ENCODE measurements at regions not wholly inside any gene's neighbourhood (a gene's known extent, or its start where the extent isn't known, plus 50 kb on each side); places are given as distances from the start of the nearest gene placed in this dataset.
"Not testable (repeated sequence)": the region's sequence is repeated elsewhere in the genome, so short reads cannot be mapped to it uniquely, and the experiment has no call there.

- DNase-seq (ENCODE audit: low spot score): no peak
- no peak for TF ChIP-seq CTCF (IDR thresholded peaks at IDR 0.05)
- no peak for ATAC-seq (ENCODE audit: low FRiP score)
Observed at GRCh38 chr2:51918113-51918512, 886.2 kb upstream of the NRXN1 start.

GRCh38 chr2:51903728-51904127 lies 871.8 kb upstream of the NRXN1 start:
- TF ChIP-seq CTCF (IDR thresholded peaks at IDR 0.05): no peak

GRCh38 chr2:51899643-51900042 lies 867.7 kb upstream of the NRXN1 start:
- TF ChIP-seq CTCF (IDR thresholded peaks at IDR 0.05): no peak
- DNase-seq (ENCODE audit: low spot score) (no peak), ATAC-seq (ENCODE audit: low FRiP score) (no peak)

More at GRCh38 chr2:51903728-51904127, 871.8 kb upstream of the NRXN1 start:
- ATAC-seq (ENCODE audit: low FRiP score) (no peak), DNase-seq (ENCODE audit: low spot score) (no peak)

GRCh38 chr2:51894584-51894983 lies 862.7 kb upstream of the NRXN1 start:
- ATAC-seq (ENCODE audit: low FRiP score): not testable (repeated sequence)

GRCh38 chr2:51888120-51888519 lies 856.2 kb upstream of the NRXN1 start:
- DNase-seq (ENCODE audit: low spot score) (no peak), ATAC-seq (ENCODE audit: low FRiP score) (no peak)
- TF ChIP-seq CTCF (IDR thresholded peaks at IDR 0.05): no peak

More at GRCh38 chr2:51894584-51894983, 862.7 kb upstream of the NRXN1 start:
- DNase-seq (ENCODE audit: low spot score): not testable (repeated sequence)

- TF ChIP-seq CTCF (IDR thresholded peaks at IDR 0.05): no peak
- ATAC-seq (ENCODE audit: low FRiP score) (no peak), DNase-seq (ENCODE audit: low spot score) (no peak)
Observed at GRCh38 chr2:51881673-51882072, 849.7 kb upstream of the NRXN1 start.

- no peak for DNase-seq (ENCODE audit: low spot score)
- ATAC-seq (ENCODE audit: low FRiP score): no peak
- no peak for TF ChIP-seq CTCF (IDR thresholded peaks at IDR 0.05)
Observed at GRCh38 chr2:51880153-51880552, 848.2 kb upstream of the NRXN1 start.

GRCh38 chr2:51866361-51866760 lies 834.4 kb upstream of the NRXN1 start:
- no peak for ATAC-seq (ENCODE audit: low FRiP score)
- TF ChIP-seq CTCF (IDR thresholded peaks at IDR 0.05): no peak
- no peak for DNase-seq (ENCODE audit: low spot score)

Measured in omental fat pad (tissue), 3 donors.